ENCODE measurements at regions not wholly inside any gene's neighbourhood (a gene's known extent, or its start where the extent isn't known, plus 50 kb on each side); places are given as distances from the start of the nearest gene placed in this dataset.

GRCh38 chr5:74471875-74472274 is 168.7 kb downstream of the ENC1 start:
- TF ChIP-seq, protein P1, sequence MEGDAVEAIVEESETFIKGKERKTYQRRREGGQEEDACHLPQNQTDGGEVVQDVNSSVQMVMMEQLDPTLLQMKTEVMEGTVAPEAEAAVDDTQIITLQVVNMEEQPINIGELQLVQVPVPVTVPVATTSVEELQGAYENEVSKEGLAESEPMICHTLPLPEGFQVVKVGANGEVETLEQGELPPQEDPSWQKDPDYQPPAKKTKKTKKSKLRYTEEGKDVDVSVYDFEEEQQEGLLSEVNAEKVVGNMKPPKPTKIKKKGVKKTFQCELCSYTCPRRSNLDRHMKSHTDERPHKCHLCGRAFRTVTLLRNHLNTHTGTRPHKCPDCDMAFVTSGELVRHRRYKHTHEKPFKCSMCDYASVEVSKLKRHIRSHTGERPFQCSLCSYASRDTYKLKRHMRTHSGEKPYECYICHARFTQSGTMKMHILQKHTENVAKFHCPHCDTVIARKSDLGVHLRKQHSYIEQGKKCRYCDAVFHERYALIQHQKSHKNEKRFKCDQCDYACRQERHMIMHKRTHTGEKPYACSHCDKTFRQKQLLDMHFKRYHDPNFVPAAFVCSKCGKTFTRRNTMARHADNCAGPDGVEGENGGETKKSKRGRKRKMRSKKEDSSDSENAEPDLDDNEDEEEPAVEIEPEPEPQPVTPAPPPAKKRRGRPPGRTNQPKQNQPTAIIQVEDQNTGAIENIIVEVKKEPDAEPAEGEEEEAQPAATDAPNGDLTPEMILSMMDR (IDR thresholded peaks at IDR 0.05) = no peak
- Mint-ChIP-seq H3K4me3 (no peak overlapping the region), H3K9me3 (no peaks in the 10 kb centered on the region), H3K27ac (no peak overlapping the region), H3K36me3 (ENCODE audit: low read depth) (no peaks in the 10 kb centered on the region), H3K4me1 (ENCODE audit: low read depth) (no peaks in the 10 kb centered on the region), H3K27me3 (ENCODE audit: insufficient read depth) (peaks cover 5% of the 10 kb centered on the region; the same call in 1 of the 2 replicates)
- DNase-seq = peak; percentile 11

DNA sequence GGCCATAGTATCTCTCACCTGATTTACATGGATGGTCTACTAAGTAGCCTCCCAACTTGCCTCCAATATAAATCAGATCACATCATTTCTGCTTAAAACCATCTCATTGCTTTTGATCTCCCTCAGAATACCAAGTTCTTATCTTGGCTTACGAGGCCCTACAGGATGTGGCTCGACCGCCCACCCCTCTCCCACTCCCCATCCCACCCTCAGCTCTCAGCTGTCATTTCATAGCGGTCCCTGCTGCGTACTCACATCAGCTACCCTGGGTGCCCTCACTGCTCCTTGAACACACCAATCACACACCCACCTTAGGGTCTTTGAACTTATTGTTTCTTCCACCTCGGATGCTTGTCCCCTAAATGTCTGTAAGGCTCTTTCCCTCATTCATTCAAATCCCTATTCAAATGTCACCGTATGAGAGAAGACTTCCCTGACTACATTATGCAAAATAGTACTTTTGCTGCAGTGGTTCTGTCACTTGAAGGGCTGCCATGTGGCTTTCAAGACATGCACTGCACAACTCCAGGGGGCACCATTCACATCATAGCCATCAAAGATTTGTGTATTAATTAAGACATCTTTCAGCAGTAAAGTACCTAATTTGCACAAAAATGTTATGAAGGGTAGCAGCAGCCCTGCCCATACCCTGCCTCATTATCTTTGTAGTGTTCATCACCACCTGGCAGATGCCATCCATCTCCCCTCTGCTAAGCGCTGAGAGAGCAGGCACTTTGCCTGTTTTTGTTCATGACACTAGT is 171.1 kb downstream of the ENC1 start:
- Mint-ChIP-seq H3K27ac (no peak overlapping the region), H3K4me3 (no peak overlapping the region)
- TF ChIP-seq, protein P1 (IDR thresholded peaks at IDR 0.05) = no peak

DNA sequence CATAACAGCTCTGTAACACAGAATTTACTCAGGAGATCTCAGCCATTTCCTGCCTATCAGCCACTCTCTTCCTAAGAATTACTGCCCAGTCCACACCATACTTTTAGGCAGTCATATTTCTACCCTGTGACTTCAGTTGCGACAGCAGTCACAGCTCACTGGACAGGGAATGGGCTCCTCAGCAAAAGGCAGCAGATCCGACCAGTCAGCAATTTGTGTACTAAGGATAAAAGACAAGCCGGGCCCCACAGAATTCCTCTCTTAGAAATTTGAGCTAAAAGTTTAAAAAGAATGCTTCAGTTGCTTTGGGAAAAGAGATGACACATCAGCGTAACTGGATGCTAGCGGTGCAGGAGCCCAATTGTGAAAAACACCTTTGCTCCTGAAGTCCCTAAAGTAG is 172.1 kb downstream of the ENC1 start:
- DNase-seq = no peak
- TF ChIP-seq, protein P1 (IDR thresholded peaks at IDR 0.05) = no peak
- no peak overlapping the region for H3K27ac Mint-ChIP-seq
- no peaks in the 10 kb centered on the region for H3K36me3 Mint-ChIP-seq (ENCODE audit: low read depth)
- H3K9me3 Mint-ChIP-seq = no peaks in the 10 kb centered on the region
- no peaks in the 10 kb centered on the region for H3K4me1 Mint-ChIP-seq (ENCODE audit: low read depth)
- peaks cover 4% of the 10 kb centered on the region; the same call in 1 of the 2 replicates for H3K27me3 Mint-ChIP-seq (ENCODE audit: insufficient read depth)
- H3K4me3 Mint-ChIP-seq = no peak overlapping the region

More for the DNA sequence above, 171.1 kb downstream of the ENC1 start:
- Mint-ChIP-seq H3K9me3 (no peaks in the 10 kb centered on the region), H3K27me3 (ENCODE audit: insufficient read depth) (peaks cover 5% of the 10 kb centered on the region; the same call in 1 of the 2 replicates), H3K4me1 (ENCODE audit: low read depth) (no peaks in the 10 kb centered on the region), H3K36me3 (ENCODE audit: low read depth) (no peaks in the 10 kb centered on the region)
- DNase-seq = no peak

DNA sequence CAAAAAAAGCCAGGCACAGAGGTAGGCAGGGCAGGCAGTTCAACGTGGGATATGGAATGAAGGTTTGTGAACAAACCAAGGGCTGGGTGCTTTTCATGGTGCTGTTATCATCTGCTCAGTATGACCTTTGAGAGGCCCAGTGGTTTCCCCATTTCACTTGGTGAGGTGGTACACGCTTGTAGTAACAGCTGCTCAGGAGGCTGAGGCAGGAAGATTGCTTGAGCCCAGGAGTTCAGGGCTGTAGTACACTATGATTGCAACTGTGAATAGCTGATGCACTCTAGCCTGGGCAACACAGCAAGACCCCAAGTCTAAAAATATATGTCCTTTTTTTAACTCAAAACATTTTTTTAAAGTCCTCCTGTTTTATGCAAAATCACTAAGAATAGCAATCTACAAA is 174.8 kb downstream of the ENC1 start:
- H3K4me3 Mint-ChIP-seq = no peak overlapping the region
- no peak overlapping the region for H3K27ac Mint-ChIP-seq
- peaks cover 6% of the 10 kb centered on the region for H3K27me3 Mint-ChIP-seq (ENCODE audit: insufficient read depth)

DNA sequence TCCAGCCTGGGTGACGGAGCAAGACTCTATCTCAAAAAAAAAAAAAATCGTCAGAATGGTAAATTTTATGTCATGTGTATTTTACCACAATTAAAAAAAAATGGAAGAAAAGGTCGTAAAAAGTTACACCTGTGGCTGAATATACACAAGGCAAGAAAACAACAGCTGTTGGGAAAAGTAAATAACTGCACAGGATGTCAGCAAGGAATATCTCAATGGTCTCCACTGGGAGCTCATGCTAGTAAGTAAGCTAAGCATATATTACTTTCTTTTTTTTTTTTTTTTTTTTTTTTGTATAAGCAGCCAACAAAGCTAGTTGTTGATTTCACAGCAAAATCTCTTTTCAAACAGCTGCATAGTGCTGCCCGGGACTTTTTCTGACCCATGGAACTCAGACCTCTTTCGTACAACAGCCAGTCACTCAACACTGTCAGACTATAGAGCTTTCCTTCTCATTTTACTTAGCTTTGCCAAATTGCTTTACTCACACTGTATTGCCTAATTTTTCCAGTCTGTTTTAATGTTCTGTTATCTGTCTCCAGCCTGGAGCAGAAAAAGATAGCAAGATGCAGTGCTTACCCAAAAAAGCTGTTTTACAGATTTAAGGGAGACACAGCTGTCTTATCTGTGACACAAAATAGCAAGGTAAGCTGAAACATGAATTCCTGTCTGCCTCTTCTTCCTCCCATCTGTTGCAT is 175.9 kb downstream of the ENC1 start:
- Mint-ChIP-seq H3K4me1 (ENCODE audit: low read depth) (no peaks in the 10 kb centered on the region), H3K9me3 (no peaks in the 10 kb centered on the region), H3K27me3 (ENCODE audit: insufficient read depth) (peaks cover 9% of the 10 kb centered on the region), H3K36me3 (ENCODE audit: low read depth) (no peaks in the 10 kb centered on the region), H3K27ac (no peak overlapping the region), H3K4me3 (no peak overlapping the region)
- TF ChIP-seq, protein P1 (IDR thresholded peaks at IDR 0.05) = no peak
- DNase-seq = no peak

More for the DNA sequence above, 174.8 kb downstream of the ENC1 start:
- Mint-ChIP-seq H3K9me3 (no peaks in the 10 kb centered on the region), H3K4me1 (ENCODE audit: low read depth) (no peaks in the 10 kb centered on the region), H3K36me3 (ENCODE audit: low read depth) (no peaks in the 10 kb centered on the region)
- TF ChIP-seq, protein P1 (IDR thresholded peaks at IDR 0.05) = no peak
- no peak for DNase-seq
